Stimulated activated CD4-positive, alpha-beta T cell treated with anti-CD3 and anti-CD28 coated beads, TNF-alpha, amount 100 ng/mL, for 24 hours (primary cell): ENCODE measurements at regions not wholly inside any gene's neighbourhood (a gene's known extent, or its start where the extent isn't known, plus 50 kb on each side); places are given as distances from the start of the nearest gene placed in this dataset.

Source experiments
- DNase-seq, 3 experiments: peaks; one replicate each; pipeline ENCODE4 v3.0.0-alpha.2; 2020; ENCODE audit warnings: low read depth in 3 of 3

GRCh38 chr16:5379954-5380353 lies 282.4 kb upstream of the EEF2KMT start:
- no peak for DNase-seq

DNA sequence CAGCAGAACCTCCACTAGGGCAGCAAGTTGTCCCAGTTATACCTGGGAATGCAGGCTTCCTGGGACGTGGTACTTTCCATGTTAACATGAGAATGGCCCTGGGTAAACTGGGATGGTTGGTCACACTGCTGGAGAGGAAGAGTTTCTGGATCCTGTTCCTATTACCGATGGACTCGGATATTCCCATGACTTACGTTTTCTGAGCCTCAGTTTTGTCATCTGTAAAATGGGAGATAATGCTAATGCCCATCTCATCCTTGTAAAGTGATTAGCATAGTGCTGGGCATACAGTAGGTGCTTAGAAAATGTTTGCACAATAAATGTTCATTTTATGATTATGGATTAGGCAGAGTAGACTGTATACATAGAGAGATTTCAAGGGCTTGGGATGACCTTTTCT lies 280.9 kb upstream of the EEF2KMT start:
- no peak for DNase-seq

DNA sequence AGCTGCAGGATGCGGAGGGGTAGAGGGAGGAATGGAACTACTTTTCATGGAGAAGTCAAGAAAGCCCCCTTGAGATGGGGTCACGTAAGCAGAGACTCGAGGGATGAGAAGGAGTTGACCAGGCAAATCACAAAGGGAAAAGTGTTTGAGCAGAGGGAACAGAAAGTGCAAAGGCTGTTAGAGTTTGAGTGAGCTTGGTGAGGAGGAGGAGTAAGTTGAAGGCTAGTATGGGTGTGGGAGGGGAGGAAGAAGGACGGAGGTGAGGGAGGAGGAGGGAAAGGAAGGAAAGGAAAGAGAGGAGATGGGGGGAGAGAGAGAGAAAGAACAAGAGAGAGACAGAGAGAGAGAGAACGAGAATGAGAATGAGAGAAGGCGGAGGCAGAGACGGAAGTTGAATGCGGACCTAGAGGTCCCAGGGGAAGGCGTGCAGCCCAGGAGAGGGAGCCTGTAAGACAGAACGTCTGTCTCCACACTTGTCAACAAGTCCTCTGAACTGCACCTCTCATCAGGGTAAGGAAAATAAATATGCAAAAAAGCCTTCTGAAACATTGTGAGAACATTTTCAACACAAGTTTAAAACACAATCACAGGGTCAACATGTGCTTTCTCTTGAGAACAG lies 279.8 kb upstream of the EEF2KMT start:
- no peak for DNase-seq

- DNase-seq = no peak
These were observed 276.6 kb upstream of the EEF2KMT start for GRCh38 chr16:5374184-5374583.

- no peak for DNase-seq
These were observed 270.4 kb upstream of the EEF2KMT start for GRCh38 chr16:5367951-5368350.

GRCh38 chr16:5366126-5366525 lies 268.5 kb upstream of the EEF2KMT start:
- DNase-seq = no peak

DNA sequence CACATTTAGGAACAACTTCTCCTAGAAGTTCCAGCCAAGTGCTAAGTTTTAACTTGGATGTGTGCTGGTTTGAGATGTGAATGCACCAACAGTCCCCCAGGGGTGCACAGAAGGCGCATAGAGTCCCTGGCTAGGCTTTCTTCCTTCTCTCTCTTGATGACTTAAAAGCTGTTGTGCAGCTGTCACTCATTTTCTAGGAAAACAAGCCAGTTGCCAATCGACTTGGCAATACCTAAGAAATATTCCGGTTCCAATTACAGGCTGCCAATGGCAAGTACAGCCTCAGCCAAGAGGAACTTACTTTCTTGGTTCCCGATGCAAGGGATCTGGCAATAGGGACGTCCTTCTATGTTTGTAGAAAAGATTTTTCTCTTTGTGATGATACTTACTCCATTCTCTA lies 266.6 kb upstream of the EEF2KMT start:
- DNase-seq = no peak

DNA sequence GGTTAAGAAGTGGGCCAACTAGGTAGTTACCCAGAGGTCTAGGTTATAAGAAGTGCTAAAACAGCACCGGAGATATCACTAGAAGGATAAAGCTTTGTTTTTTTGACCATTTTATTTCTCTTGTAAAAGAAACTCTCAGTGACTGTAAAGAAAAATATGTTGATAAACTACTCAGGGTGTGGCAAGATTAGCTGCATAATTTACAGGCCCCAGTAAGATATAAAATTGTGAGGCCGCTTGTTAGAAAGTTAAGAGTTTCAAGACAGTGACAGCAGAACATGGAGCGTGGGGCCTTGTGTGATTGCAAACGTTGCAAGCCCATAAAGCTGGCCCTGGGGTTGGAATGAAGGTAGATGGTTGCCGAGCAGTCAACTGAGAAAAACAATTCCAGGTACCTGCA lies 263.7 kb upstream of the EEF2KMT start:
- no peak for DNase-seq

DNA sequence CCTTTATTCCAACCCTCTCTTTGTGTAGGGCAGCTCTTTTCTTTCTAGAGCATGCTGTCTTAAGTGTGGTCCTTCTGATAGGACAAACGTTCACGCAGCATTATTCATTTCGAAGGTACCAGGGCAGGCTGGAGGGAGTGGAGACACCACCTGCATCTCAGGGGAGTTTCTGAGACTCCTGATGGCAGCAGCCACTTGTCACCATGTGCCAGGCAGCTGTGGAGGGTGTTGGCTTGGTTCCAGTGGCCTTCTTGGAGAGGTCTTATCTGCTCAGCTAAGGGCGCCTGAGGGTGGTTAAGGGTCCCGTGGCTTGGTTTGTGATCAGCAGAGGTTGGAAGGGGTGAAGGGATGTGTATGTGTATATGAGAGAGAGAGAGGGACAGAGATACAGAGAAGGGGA lies 257.1 kb upstream of the EEF2KMT start:
- DNase-seq = no peak

DNA sequence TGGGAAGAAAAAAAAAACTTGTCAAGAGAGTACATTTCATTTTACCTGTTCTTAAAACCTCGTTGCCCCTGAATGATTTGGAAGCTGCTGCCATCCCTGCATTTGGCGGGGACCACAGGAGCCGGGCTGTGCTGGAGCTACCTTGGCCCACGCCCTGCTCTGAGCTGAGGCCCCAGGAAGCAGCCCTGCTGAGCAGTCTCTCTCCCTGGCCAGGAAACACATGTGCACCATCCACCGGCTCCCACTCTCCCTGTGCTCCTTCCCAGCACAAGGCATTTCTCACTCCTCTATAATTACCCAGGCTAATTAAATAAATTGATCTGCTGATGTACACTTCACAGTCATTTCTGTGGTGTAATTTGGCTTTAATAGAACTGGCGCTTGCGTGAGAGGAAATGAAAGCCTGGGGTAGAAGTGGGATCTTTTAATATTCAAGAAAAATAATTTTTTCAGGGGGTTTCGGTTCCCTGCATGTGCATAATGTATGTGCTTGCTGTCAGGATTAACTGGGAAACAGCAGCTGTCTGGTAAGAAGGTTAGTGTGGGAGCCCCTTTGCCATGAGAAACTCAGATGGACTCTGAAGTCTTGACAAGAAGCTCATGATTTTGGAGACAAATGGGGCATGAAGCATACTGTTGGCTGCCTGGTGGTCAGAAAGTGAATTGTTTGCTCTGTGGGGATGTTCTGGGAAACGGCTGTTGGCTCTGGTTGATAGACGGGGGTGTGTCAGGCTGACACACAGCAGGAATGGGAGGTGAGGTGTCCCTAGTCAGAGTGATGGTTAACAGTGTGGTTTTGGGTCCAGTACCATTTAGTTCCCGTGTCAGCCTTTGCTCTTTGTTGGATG lies 252.3 kb upstream of the EEF2KMT start:
- no peak for DNase-seq

DNA sequence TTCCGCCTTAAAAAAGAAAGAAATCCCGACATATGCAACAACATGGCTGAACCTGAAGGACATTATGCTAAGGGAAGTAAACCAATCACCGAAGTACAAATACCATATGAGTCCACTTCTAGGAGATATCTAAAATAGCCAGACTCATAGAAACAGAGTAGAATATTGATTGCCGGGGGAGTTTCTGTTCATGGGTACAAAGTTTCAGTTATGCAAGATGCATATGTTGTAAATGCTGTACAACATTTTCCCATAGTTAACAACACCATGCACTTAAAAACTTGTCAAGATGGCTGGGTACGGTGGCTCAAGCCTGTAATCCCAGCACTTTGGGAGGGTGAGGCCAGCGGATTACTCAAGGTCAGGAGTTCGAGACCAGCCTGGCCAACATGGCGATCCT lies 251.5 kb upstream of the EEF2KMT start:
- no peak for DNase-seq

GRCh38 chr16:5347561-5347960 lies 250.0 kb upstream of the EEF2KMT start:
- DNase-seq = no peak

GRCh38 chr16:5336941-5337340 lies 239.3 kb upstream of the EEF2KMT start:
- DNase-seq = no peak

DNA sequence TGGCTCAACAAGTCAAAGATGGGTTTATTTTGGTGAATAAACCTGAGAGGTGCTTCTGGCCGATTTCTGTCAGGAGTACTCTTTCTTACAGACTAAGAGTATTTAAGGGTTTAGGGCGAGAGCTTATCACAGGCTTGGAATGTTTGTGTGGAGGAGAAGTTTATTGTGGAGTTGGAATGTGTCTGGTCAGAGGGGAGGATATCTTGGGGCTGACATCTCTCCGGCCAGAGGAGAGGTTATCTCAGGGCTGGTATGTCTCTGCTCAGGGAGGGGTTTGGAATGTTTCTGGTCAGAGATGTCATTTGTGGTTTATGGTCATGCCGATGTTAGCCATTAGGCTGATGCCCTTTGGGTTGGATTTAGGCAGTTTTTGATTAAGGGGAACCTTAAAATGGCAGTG lies 236.4 kb upstream of the EEF2KMT start:
- DNase-seq = no peak

GRCh38 chr16:5333126-5333525 lies 235.5 kb upstream of the EEF2KMT start:
- DNase-seq = no peak

GRCh38 chr16:5330058-5330457 lies 232.5 kb upstream of the EEF2KMT start:
- DNase-seq = no peak

- DNase-seq = no peak
These were observed 231.0 kb upstream of the EEF2KMT start for GRCh38 chr16:5328546-5328945.

DNA sequence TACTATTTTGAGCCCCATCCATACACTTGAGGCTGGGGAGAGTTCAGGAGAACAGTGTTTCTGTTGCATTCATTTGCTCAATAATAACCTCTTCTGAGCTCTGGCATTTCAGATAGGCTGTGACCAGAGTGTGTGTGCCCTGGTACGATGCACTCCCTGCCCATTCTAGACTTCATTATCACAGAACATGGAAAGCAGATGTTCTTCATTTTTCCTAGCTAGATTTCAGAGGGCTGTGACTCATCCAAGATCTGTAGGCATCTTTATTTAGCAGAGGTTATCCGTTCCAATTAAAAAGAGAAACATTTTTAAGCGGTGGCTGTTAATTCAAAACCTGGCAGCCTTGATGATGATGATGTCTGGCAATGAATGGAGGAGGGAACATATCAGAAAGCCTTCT lies 228.8 kb upstream of the EEF2KMT start:
- DNase-seq = no peak

- DNase-seq = no peak
These were observed 228.3 kb upstream of the EEF2KMT start for GRCh38 chr16:5325932-5326331.

- no peak for DNase-seq
These were observed 225.9 kb upstream of the EEF2KMT start for GRCh38 chr16:5323284-5324141.

DNA sequence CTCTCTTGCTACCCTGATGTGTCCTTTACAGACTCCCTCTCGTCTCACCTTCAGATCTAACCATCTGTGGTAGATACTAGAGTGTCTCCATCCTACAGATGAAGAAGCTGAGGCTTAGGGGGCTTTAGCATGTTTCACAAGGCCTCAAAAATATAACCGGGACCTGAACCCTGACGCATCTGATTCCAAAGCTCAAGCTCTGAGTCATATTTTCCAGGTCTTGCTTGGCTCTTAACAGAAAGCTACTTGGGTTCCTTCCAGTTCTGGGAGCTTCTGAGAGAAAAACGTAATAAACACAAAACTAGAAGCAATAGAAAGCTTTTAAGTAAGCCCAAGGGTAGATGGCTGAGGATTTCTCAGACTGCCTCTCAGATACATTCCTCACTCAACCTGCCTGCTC lies 224.3 kb upstream of the EEF2KMT start:
- no peak for DNase-seq

DNA sequence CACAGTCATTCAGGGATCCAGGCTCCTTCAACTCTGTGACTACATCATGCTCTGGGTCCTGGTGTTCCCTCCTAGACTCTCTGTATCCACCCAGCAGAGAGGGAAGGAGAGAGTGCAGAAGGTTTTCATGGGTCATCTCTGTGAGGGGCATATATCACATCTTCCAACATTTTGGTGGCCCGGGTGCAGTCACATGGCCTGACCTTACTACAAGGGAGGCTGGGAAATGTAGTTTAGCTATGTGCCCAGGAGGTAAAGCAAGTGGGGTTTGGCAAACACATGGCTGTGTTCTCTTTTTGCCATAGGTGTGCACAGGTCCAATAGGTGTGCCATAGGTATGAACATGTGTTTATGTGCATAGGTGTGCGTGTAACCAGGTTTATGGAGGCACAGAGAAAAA lies 222.2 kb upstream of the EEF2KMT start:
- no peak for DNase-seq

DNA sequence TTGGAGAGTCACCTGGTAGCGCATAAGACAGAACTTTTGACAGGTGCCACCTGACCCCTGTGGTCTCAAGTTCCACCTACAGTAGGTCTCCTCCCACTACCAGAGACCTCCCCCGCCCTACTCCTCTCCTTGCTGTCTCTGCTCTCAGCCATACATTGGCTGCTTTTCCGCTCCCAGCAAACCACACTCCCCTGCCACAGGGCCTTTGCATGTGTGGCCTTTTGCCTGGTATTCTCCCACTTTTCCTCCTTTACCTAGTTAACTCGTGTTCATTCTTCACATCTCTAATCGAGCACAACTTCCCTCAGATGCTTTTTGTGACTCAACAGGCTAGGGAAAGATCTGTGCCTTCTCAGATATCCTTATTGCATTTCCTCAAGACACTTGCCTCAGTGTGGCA lies 218.3 kb upstream of the EEF2KMT start:
- no peak for DNase-seq
